PFSK-1 (cell line): ENCODE measurements at regions not wholly inside any gene's neighbourhood (a gene's known extent, or its start where the extent isn't known, plus 50 kb on each side); places are given as distances from the start of the nearest gene placed in this dataset.

Experiments
- FOXP2 ChIP-seq: optimal IDR thresholded peaks from 2 replicates; pipeline ENCODE3; 2011; ENCODE audit warnings: borderline replicate concordance, control low read depth, inconsistent platforms; ENCODE audit not compliant: insufficient read depth; ENCODE audit errors: extremely low read length, extremely low read depth
- POLR2AphosphoS5 ChIP-seq: IDR thresholded peaks from 2 replicates; pipeline ENCODE4 v1.6.1; 2012; ENCODE audit warnings: low read depth, mild to moderate bottlenecking, control low read depth, low read length, moderate library complexity
- REST ChIP-seq, 2 experiments: IDR thresholded peaks; 2 replicates each; pipeline versions ENCODE4 v1.6.1 to v1.8.0; 2011 to 2012; ENCODE audit warnings: low read depth in 2 of 2, low read length in 2 of 2, control low read depth in 1 of 2, inconsistent platforms in 1 of 2, mild to moderate bottlenecking in 1 of 2, moderate library complexity in 1 of 2; ENCODE audit not compliant: insufficient read depth in 1 of 2
- SIN3A ChIP-seq: IDR thresholded peaks from 2 replicates; pipeline ENCODE4 v1.6.1; 2012; ENCODE audit warnings: mild to moderate bottlenecking, low read length, moderate library complexity, borderline replicate concordance; ENCODE audit not compliant: insufficient read depth
- TAF1 ChIP-seq: IDR thresholded peaks from 2 replicates; pipeline ENCODE4 v1.6.1; 2012; ENCODE audit warnings: low read length, control low read depth, borderline replicate concordance; ENCODE audit not compliant: insufficient read depth

DNA sequence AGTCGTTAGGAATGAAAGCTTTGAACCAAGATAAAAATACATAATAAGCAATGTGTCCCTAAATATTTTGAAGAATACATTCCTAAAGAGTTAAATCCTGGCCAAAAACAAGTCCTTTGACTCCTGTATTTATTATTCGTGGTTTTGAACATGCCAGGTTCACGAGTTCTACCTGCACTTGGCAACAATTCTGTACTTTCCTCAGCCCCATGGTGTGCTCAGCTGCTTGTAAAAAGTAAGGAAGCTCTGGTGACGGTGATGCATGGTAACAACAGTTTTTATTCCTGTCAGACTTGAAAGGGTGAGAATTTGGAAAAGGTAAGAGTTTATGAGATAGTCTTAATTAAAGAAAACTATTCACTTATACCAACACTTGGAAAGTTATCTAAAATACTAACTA is 95.0 kb upstream of the KLF12 start:
- TF ChIP-seq TAF1 (no peak), FOXP2 (no peak), REST (IDR thresholded peaks at IDR 0.05; ENCODE audit: insufficient read depth in 1 of 2, low read depth in 2 of 2, low read length in 2 of 2) (no peak), SIN3A (no peak), POLR2AphosphoS5 (no peak)

GRCh38 chr13:74227476-74228158 is 93.4 kb upstream of the KLF12 start:
- TF ChIP-seq TAF1: no peak
- TF ChIP-seq FOXP2: no peak
- no peak for TF ChIP-seq REST (IDR thresholded peaks at IDR 0.05; ENCODE audit: insufficient read depth in 1 of 2, low read depth in 2 of 2, low read length in 2 of 2)
- no peak for TF ChIP-seq POLR2AphosphoS5
- TF ChIP-seq SIN3A: no peak

DNA sequence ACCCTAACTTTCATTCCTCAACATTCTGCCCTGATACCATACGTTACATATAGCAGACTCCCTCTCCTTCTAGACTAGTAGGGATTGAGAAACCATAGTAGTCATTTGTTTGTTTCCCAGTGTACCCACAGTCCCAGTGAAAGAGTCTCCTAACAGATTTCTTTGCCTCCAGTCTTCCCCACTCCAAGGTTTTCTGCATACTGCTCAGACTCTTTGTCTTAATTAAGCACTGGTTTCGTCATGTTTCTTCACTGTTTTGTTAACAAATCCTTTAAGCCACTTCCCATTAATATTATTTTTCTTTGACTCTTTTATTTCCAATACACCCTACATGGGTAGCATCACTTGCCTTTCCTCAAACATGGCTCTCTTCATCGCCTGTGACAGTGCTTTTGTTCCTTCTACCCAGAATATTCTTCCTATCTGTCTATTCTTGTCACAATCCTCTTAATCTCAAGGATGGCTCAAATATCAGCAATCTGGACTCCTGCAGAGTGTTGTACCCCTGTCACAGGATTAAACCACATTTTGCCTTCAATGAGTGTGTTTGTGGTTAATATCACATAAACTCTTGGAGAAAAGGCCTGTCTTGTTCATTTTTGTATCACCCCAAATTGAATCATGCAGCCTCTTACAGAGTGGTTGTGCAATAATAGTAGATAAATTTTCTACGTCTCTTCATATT is 92.7 kb upstream of the KLF12 start:
- no peak for TF ChIP-seq POLR2AphosphoS5
- TF ChIP-seq SIN3A: no peak
- TF ChIP-seq REST (IDR thresholded peaks at IDR 0.05; ENCODE audit: insufficient read depth in 1 of 2, low read depth in 2 of 2, low read length in 2 of 2): no peak
- TF ChIP-seq TAF1: no peak
- TF ChIP-seq FOXP2: no peak

GRCh38 chr13:74221752-74222151 is 87.5 kb upstream of the KLF12 start:
- TF ChIP-seq POLR2AphosphoS5: no peak
- TF ChIP-seq SIN3A: no peak
- no peak for TF ChIP-seq REST (IDR thresholded peaks at IDR 0.05; ENCODE audit: insufficient read depth in 1 of 2, low read depth in 2 of 2, low read length in 2 of 2)
- no peak for TF ChIP-seq TAF1
- TF ChIP-seq FOXP2: no peak
